Peyer's patch (tissue), 4 donors: ENCODE measurements at regions not wholly inside any gene's neighbourhood (a gene's known extent, or its start where the extent isn't known, plus 50 kb on each side); places are given as distances from the start of the nearest gene placed in this dataset.
A peak's percentile ranks its signal among the peaks of the same experiment; 100 is the strongest.

Source experiments
- DNase-seq, 3 donors: peaks; one replicate each; pipeline ENCODE4 v3.0.0-alpha.2; 2017 to 2019
- H3K27ac ChIP-seq, 4 donors: fragments of 200-600 bp; sonication (generic); one replicate each; pipeline ENCODE4 v1.5.1; 2016 to 2019
- H3K27me3 ChIP-seq, 2 donors: fragments of 200-600 bp; sonication (generic); one replicate each; pipeline ENCODE4 v1.5.1; 2019
- H3K36me3 ChIP-seq, 3 donors: fragments of 200-600 bp; sonication (generic); one replicate each; pipeline ENCODE4 v1.5.1; 2016 to 2019
- H3K4me1 ChIP-seq, 4 donors: fragments of 200-600 bp; sonication (generic); one replicate each; pipeline ENCODE4 v1.5.1; 2016 to 2019
- H3K4me3 ChIP-seq, 4 donors: fragments of 200-600 bp; sonication (generic); 1 replicate in 3 of 4; 2 replicates in 1 of 4; pipeline ENCODE4 v1.5.1; 2016 to 2019; ENCODE audit warnings: mild to moderate bottlenecking in 1 of 4
- H3K9me3 ChIP-seq, 4 donors: fragments of 200-600 bp; sonication (generic); one replicate each; pipeline ENCODE4 v1.5.1; 2016 to 2019; ENCODE audit warnings: mild to moderate bottlenecking in 1 of 4
- POLR2A ChIP-seq, 2 donors: fragments of 450-650 bp; IDR thresholded peaks; one replicate each; pipeline ENCODE4 v1.5.1; 2017; ENCODE audit warnings: antibody characterized with exemption in 2 of 2, mild to moderate bottlenecking in 2 of 2, moderate library complexity in 2 of 2
- TF ChIP-seq, protein P1 (sequence below), 6 experiments: fragments of 450-650 bp in 4 of 6; fragments of 200-600 bp in 2 of 6; sonication (generic) in 1 of 6; IDR thresholded peaks; one replicate each; pipeline ENCODE4 v1.5.1; 2017 to 2019; ENCODE audit warnings: antibody characterized with exemption in 6 of 6, mild to moderate bottlenecking in 3 of 6, moderate library complexity in 1 of 6

DNA sequence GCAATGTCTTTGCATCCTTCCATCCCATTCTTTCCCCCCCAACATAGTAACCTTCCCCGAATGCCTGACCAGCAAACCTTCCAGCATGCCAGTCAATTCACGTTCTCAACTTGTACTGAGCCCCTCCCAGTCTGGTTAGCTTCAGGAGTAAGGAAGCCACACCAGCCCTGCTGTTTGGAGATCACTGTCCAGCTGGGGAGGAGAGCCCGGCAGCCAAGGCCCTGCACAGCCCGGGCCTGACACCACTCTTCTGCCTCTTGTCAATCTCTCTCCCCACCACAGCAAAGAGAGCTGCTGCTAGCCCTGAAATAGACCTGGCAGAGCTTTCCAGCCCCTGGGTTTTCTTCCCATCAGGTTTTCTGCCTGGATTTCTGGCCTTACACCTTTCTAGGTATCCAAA lies 185.8 kb upstream of the ID2 start:
- H3K27ac ChIP-seq, result no peak overlapping the region
- peak in 1 of 3 donors; percentile 38 for DNase-seq

DNA sequence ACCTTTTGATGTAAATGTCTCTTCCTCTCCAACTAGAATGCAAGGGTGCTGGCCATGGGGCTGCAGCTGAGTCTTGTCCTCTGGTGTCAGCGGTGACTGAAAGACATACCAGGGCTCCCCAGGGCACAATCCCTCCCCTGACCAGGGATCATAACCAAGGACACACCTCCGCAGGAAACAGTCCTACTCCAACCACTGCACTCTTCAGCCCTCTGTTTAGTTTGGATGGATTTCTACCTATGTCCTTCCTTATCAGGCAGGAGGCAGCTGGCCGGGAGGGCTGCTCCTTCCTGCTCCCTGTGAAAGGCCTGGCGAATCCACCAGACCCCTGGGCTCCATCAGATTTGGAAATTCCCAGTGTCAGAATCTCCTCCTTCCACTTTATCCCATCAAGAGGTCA lies 185.2 kb upstream of the ID2 start:
- no peaks in the 10 kb centered on the region for H3K9me3 ChIP-seq
- no peaks in the 10 kb centered on the region for H3K27me3 ChIP-seq
- TF ChIP-seq, protein P1, sequence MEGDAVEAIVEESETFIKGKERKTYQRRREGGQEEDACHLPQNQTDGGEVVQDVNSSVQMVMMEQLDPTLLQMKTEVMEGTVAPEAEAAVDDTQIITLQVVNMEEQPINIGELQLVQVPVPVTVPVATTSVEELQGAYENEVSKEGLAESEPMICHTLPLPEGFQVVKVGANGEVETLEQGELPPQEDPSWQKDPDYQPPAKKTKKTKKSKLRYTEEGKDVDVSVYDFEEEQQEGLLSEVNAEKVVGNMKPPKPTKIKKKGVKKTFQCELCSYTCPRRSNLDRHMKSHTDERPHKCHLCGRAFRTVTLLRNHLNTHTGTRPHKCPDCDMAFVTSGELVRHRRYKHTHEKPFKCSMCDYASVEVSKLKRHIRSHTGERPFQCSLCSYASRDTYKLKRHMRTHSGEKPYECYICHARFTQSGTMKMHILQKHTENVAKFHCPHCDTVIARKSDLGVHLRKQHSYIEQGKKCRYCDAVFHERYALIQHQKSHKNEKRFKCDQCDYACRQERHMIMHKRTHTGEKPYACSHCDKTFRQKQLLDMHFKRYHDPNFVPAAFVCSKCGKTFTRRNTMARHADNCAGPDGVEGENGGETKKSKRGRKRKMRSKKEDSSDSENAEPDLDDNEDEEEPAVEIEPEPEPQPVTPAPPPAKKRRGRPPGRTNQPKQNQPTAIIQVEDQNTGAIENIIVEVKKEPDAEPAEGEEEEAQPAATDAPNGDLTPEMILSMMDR (IDR thresholded peaks at IDR 0.05), result no peak
- TF ChIP-seq POLR2A (IDR thresholded peaks at IDR 0.05), result no peak
- H3K4me3 ChIP-seq, result no peak overlapping the region
- peaks cover 0 to 29% (median 0%) of the 10 kb centered on the region in 4 donors for H3K4me1 ChIP-seq
- DNase-seq, result peak in 1 of 3 donors; percentile 30
- no peaks in the 10 kb centered on the region for H3K36me3 ChIP-seq
- H3K27ac ChIP-seq, result no peak overlapping the region

More for the DNA sequence above, 185.8 kb upstream of the ID2 start:
- Histone ChIP-seq H3K9me3 (no peaks in the 10 kb centered on the region), H3K36me3 (no peaks in the 10 kb centered on the region), H3K4me1 (peaks cover 0 to 28% (median 0%) of the 10 kb centered on the region in 4 donors), H3K27me3 (no peaks in the 10 kb centered on the region), H3K4me3 (no peak overlapping the region)
- TF ChIP-seq, protein P1 (IDR thresholded peaks at IDR 0.05), result no peak
- TF ChIP-seq POLR2A (IDR thresholded peaks at IDR 0.05), result no peak

DNA sequence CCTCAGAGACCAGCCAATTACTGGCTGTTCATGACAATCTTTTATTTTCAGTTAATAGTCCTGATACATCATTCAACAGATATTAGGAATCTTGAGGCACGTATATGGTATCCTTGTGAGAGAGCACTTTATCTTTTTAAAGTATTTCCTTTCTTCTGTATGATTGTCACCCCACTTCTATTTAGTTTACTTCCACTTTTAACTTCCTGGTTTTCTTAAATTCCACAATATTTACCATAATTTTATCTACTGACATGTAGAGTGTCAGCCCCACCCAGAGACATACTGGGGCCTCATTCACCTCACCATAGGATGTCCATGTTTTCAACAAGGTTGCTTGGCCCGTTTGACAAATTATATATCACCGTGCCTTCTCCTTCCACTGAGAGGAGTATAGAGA lies 182.9 kb upstream of the ID2 start:
- Histone ChIP-seq H3K9me3 (no peaks in the 10 kb centered on the region), H3K36me3 (no peaks in the 10 kb centered on the region), H3K27me3 (no peaks in the 10 kb centered on the region), H3K27ac (no peak overlapping the region), H3K4me3 (no peak overlapping the region), H3K4me1 (peaks cover 0 to 26% (median 0%) of the 10 kb centered on the region in 4 donors)
- DNase-seq, result no peak
- TF ChIP-seq POLR2A (IDR thresholded peaks at IDR 0.05), result no peak
- TF ChIP-seq, protein P1 (IDR thresholded peaks at IDR 0.05), result no peak

DNA sequence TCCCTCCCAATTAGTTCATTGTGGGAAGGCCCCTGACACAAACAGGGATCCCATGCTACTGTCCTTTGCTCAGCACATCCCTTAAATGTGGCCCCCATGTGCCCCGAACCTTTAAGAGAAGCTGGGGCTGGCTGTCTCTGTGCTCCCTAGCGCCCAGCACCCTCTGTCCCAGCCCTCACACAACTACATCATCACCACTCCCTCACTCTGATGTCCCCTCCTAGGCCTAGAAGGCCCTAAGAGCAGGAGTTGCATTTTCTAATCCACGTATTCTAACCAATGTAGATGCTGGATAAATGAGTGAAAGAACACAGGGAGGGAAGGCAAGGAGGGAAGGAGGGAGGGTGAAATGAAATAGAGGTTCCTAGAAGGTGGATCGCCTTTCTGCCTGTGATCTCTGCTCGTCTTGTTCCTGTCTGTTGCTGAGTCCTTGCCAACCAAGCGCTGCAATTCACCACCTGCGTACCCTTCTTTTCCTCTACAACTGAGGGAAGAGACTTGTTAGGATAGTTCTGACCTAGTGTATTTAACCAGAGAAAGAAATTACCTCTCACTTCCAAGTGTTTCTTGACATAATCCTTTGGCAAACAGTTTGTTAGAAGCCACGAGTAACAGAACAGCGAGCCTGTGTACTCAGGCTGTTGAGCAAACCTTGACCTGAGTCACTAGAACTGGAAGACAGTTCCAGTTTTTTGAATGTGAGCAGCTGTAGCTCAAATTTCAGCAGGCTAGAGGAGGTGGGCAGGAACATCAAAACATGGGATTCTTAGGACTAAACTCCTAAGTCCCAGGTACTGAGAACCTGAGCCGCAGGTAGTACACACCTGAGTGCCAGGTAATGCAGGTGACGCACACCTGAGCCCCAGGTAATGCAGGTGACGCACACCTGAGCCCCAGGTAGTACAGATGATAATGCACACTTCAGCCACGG lies 181.5 kb upstream of the ID2 start:
- DNase-seq, result no peak
- Histone ChIP-seq H3K9me3 (no peaks in the 10 kb centered on the region), H3K27ac (peak overlapping the region in 1 of 4 donors; percentile 10), H3K4me1 (peaks cover 0 to 19% (median 0%) of the 10 kb centered on the region in 4 donors), H3K4me3 (no peak overlapping the region), H3K36me3 (no peaks in the 10 kb centered on the region), H3K27me3 (no peaks in the 10 kb centered on the region)
- TF ChIP-seq, protein P1 (IDR thresholded peaks at IDR 0.05), result no peak
- TF ChIP-seq POLR2A (IDR thresholded peaks at IDR 0.05), result no peak

DNA sequence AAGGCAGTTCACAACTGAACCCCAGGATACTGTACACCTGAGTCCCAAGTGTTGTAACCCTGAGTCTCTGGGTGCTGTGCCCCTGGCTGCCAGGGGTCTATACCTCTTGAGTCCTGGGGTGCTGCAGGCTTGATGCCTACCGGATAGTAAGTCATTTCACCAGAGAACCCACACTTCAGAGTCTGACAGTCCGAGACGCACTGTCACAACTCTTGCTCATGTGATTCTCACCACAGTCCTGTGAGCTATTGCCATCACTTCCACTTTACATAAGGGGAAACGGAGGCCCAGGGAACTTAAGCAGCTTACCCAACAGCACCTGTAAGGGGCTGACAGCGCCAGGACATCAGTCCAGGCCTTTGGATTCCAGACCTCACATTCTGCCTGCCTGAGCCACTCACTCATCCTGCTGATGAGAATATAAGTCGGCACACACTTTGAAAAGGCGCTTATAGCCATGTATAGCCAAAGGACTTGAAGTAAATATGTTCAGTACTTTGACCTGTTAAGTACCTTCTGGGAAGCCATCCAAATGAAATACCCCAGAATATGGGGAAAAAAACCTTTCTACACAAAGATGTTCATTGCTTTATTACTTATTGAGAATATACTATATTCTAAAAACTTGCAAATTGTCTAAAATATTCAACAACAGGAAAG lies 180.7 kb upstream of the ID2 start:
- Histone ChIP-seq H3K4me3 (no peak overlapping the region), H3K36me3 (no peaks in the 10 kb centered on the region), H3K9me3 (no peaks in the 10 kb centered on the region), H3K27me3 (no peaks in the 10 kb centered on the region), H3K27ac (peak overlapping the region in 1 of 4 donors; percentile 10), H3K4me1 (peaks cover 0 to 19% (median 0%) of the 10 kb centered on the region in 4 donors)
- TF ChIP-seq POLR2A (IDR thresholded peaks at IDR 0.05), result no peak
- TF ChIP-seq, protein P1 (IDR thresholded peaks at IDR 0.05), result no peak
- no peak for DNase-seq
